ENCODE measurements at regions not wholly inside any gene's neighbourhood (a gene's known extent, or its start where the extent isn't known, plus 50 kb on each side); places are given as distances from the start of the nearest gene placed in this dataset.

DNA sequence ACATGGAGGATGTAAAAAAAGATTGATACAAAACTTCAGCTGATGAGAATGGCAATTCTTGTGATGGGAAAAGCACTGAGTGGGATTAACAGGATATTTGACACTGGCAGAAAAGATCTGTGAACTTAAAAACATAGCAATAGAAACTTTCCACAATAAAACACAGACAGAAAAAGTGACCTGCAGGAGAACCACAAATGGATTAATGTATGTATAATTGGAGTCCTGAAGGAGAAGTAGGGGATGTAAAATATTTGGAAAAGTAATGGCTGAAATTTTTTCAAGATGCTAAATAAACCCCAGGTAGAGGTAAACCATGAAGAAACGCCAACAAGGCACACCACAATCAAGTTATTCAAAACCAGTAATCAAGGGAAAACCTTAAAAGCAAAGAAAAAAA is 130.8 kb upstream of the C14orf180 start:
- no peak for FAIRE-seq
- DNase-seq (ENCODE audit: low read depth, low spot score), result no peak
- no peaks in the 10 kb centered on the region for H3K27me3 ChIP-seq (ENCODE audit: control insufficient read depth, extremely low read depth, insufficient read depth, low read length)

DNA sequence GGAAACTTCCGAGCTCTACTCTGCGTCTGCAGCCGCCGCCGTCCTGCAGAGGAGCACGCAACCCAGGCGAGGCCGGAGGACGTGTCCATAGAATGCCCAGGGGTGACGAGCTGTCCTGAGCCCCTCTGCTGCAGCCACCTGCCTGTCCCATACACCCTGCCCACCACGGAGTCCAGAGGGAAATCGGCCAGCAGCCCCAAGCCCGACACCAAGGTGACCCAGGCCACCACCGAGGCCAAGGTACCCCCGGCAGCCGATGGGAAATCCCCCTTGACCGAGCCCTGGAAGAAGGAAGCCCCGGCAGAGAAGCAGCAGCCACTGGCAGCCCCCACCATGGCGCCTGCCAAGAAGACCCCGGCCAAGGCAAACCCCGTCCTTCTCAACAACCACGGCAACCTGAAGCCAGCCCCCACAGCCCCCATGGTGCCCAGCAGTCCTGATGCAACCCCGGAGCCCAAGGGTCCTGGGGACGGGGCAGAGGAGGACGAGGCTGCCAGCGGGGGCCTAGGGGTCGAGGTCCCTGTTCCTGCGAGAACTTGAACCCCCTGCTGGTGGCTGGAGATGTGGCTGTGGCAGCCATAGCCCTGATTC is 128.7 kb upstream of the C14orf180 start:
- dilution Hi-C loops (cut with MboI; ENCODE audit: extremely low pct_ligation_motif_present, low sequenced_read_pairs), result no loop called here
- Histone ChIP-seq H3K9me1 (ENCODE audit: control insufficient read depth, extremely low read depth, insufficient read depth, low read length) (no peaks in the 10 kb centered on the region), H3K4me3 (ENCODE audit: control insufficient read depth in 2 of 3, extremely low read depth in 1 of 3, insufficient read depth in 2 of 3, low read depth in 1 of 3, low read length in 3 of 3) (no peak overlapping the region), H3K36me3 (ENCODE audit: control insufficient read depth in 2 of 2, extremely low read depth in 1 of 2, insufficient read depth in 2 of 2, low read length in 2 of 2) (no peaks in the 10 kb centered on the region), H3K4me2 (ENCODE audit: control insufficient read depth, extremely low read depth, insufficient read depth, low read depth, low read length) (no peak overlapping the region), H2AFZ (ENCODE audit: control insufficient read depth, low read length) (no peak overlapping the region), H3K9me3 (ENCODE audit: control insufficient read depth, low read depth, low read length) (no peaks in the 10 kb centered on the region), H3K9ac (ENCODE audit: control insufficient read depth, extremely low read depth, insufficient read depth, low read length) (no peak overlapping the region), H4K20me1 (ENCODE audit: control insufficient read depth, extremely low read depth, insufficient read depth, low read length) (no peaks in the 10 kb centered on the region), H3K79me2 (ENCODE audit: control insufficient read depth, insufficient read depth, low read length) (no peaks in the 10 kb centered on the region), H3K27ac (ENCODE audit: control insufficient read depth, insufficient read depth, low read length) (no peak overlapping the region), H3K4me1 (ENCODE audit: control insufficient read depth, extremely low read depth, insufficient read depth, low read length) (no peaks in the 10 kb centered on the region), H3K27me3 (ENCODE audit: control insufficient read depth, extremely low read depth, insufficient read depth, low read length) (no peaks in the 10 kb centered on the region)
- no peak for DNase-seq (ENCODE audit: low read depth, low spot score)
- TF ChIP-seq, protein P1, sequence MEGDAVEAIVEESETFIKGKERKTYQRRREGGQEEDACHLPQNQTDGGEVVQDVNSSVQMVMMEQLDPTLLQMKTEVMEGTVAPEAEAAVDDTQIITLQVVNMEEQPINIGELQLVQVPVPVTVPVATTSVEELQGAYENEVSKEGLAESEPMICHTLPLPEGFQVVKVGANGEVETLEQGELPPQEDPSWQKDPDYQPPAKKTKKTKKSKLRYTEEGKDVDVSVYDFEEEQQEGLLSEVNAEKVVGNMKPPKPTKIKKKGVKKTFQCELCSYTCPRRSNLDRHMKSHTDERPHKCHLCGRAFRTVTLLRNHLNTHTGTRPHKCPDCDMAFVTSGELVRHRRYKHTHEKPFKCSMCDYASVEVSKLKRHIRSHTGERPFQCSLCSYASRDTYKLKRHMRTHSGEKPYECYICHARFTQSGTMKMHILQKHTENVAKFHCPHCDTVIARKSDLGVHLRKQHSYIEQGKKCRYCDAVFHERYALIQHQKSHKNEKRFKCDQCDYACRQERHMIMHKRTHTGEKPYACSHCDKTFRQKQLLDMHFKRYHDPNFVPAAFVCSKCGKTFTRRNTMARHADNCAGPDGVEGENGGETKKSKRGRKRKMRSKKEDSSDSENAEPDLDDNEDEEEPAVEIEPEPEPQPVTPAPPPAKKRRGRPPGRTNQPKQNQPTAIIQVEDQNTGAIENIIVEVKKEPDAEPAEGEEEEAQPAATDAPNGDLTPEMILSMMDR (optimal IDR thresholded peaks at IDR 0.05 in 1 of 3, IDR thresholded peaks at IDR 0.05 in 1 of 3, conservative IDR thresholded peaks at IDR 0.05 in 1 of 3; ENCODE audit: extremely low read depth in 1 of 3, insufficient read depth in 2 of 3, low read length in 3 of 3), result no peak
- no peak for TF ChIP-seq EZH2 (IDR thresholded peaks at IDR 0.05; ENCODE audit: low read length)
- no peak for FAIRE-seq

More for the DNA sequence above, 130.8 kb upstream of the C14orf180 start:
- Histone ChIP-seq H3K4me3 (ENCODE audit: control insufficient read depth in 2 of 3, extremely low read depth in 1 of 3, insufficient read depth in 2 of 3, low read depth in 1 of 3, low read length in 3 of 3) (no peak overlapping the region), H2AFZ (ENCODE audit: control insufficient read depth, low read length) (no peak overlapping the region), H3K79me2 (ENCODE audit: control insufficient read depth, insufficient read depth, low read length) (no peaks in the 10 kb centered on the region), H3K4me2 (ENCODE audit: control insufficient read depth, extremely low read depth, insufficient read depth, low read depth, low read length) (no peak overlapping the region), H3K27ac (ENCODE audit: control insufficient read depth, insufficient read depth, low read length) (no peak overlapping the region), H3K9me1 (ENCODE audit: control insufficient read depth, extremely low read depth, insufficient read depth, low read length) (no peaks in the 10 kb centered on the region), H4K20me1 (ENCODE audit: control insufficient read depth, extremely low read depth, insufficient read depth, low read length) (no peaks in the 10 kb centered on the region), H3K9ac (ENCODE audit: control insufficient read depth, extremely low read depth, insufficient read depth, low read length) (no peak overlapping the region), H3K4me1 (ENCODE audit: control insufficient read depth, extremely low read depth, insufficient read depth, low read length) (no peaks in the 10 kb centered on the region), H3K9me3 (ENCODE audit: control insufficient read depth, low read depth, low read length) (peaks cover 2% of the 10 kb centered on the region), H3K36me3 (ENCODE audit: control insufficient read depth in 2 of 2, extremely low read depth in 1 of 2, insufficient read depth in 2 of 2, low read length in 2 of 2) (no peaks in the 10 kb centered on the region)
- dilution Hi-C loops (cut with MboI; ENCODE audit: extremely low pct_ligation_motif_present, low sequenced_read_pairs), result no loop called here
- TF ChIP-seq, protein P1 (optimal IDR thresholded peaks at IDR 0.05 in 1 of 3, IDR thresholded peaks at IDR 0.05 in 1 of 3, conservative IDR thresholded peaks at IDR 0.05 in 1 of 3; ENCODE audit: extremely low read depth in 1 of 3, insufficient read depth in 2 of 3, low read length in 3 of 3), result no peak
- TF ChIP-seq EZH2 (IDR thresholded peaks at IDR 0.05; ENCODE audit: low read length), result no peak
